Thoracic aorta (tissue), 2 donors: ENCODE measurements at regions not wholly inside any gene's neighbourhood (a gene's known extent, or its start where the extent isn't known, plus 50 kb on each side); places are given as distances from the start of the nearest gene placed in this dataset.

ENCODE experiments used
- ATAC-seq: fragments of 150-250 bp; one replicate; pipeline ENCODE4 v1.8.0; 2017; ENCODE audit warnings: low read depth; ENCODE audit not compliant: insufficient number of reproducible peaks, low FRiP score
- DNase-seq: peaks from one replicate; pipeline ENCODE4 v3.0.0-alpha.2; 2020; ENCODE audit warnings: low spot score
- H3K27ac ChIP-seq, 2 donors: fragments of 200-600 bp; sonication (generic); 1 replicate in 1 of 2; 2 replicates in 1 of 2; pipeline ENCODE4 v1.5.1; 2016; ENCODE audit warnings: mild to moderate bottlenecking in 2 of 2, moderate library complexity in 2 of 2
- H3K27me3 ChIP-seq: fragments of 200-600 bp; sonication (generic); replicated peaks from 2 replicates; pipeline ENCODE4 v1.6.0; 2016; ENCODE audit warnings: mild to moderate bottlenecking; ENCODE audit not compliant: insufficient read depth
- H3K36me3 ChIP-seq: fragments of 200-600 bp; sonication (generic); one replicate; pipeline ENCODE4 v1.5.1; 2016
- H3K4me1 ChIP-seq, 2 donors: fragments of 200-600 bp; sonication (generic); 1 replicate in 1 of 2; 2 replicates in 1 of 2; pipeline versions ENCODE4 v1.5.1 to v1.6.0; 2016; ENCODE audit warnings: low read depth in 2 of 2, mild to moderate bottlenecking in 1 of 2; ENCODE audit not compliant: control insufficient read depth in 1 of 2
- H3K4me3 ChIP-seq: fragments of 200-600 bp; sonication (generic); 2 replicates; pipeline ENCODE4 v1.5.1; 2016; ENCODE audit warnings: mild to moderate bottlenecking
- H3K9me3 ChIP-seq: fragments of 200-600 bp; sonication (generic); 2 replicates; pipeline ENCODE4 v1.5.1; 2016
- TF ChIP-seq, protein P1 (sequence below): fragments of 200-600 bp; sonication (generic); IDR thresholded peaks from one replicate; pipeline ENCODE4 v1.5.1; 2019; ENCODE audit warnings: antibody characterized with exemption

DNA sequence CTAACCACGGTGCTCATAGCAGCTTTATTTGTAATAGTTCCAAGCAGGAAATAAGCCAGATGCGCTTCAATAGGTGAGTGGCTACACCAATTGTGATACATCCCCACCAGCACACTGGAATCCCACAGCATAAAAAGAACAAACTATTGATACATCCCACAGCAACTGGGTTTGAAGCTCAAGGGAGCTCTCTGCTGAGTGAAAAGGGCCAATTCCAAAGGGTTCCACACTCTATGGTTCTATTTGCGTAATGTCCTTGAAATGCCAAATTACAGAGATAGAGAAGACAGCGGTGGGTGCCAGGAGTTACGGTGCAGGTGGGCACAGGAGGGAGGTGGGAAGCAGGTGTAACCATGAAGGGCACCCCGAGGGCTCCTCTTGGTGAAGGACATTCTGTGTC, 155.3 kb upstream of the PPP1R26 start:
- H3K4me3 ChIP-seq: no peak overlapping the region
- DNase-seq (no peak), ATAC-seq (no peak)
- H3K9me3 ChIP-seq: no peaks in the 10 kb centered on the region
- no peak overlapping the region for H3K27ac ChIP-seq
- TF ChIP-seq, protein P1, sequence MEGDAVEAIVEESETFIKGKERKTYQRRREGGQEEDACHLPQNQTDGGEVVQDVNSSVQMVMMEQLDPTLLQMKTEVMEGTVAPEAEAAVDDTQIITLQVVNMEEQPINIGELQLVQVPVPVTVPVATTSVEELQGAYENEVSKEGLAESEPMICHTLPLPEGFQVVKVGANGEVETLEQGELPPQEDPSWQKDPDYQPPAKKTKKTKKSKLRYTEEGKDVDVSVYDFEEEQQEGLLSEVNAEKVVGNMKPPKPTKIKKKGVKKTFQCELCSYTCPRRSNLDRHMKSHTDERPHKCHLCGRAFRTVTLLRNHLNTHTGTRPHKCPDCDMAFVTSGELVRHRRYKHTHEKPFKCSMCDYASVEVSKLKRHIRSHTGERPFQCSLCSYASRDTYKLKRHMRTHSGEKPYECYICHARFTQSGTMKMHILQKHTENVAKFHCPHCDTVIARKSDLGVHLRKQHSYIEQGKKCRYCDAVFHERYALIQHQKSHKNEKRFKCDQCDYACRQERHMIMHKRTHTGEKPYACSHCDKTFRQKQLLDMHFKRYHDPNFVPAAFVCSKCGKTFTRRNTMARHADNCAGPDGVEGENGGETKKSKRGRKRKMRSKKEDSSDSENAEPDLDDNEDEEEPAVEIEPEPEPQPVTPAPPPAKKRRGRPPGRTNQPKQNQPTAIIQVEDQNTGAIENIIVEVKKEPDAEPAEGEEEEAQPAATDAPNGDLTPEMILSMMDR: no peak
- no peaks in the 10 kb centered on the region for H3K36me3 ChIP-seq
- H3K4me1 ChIP-seq: no peaks in the 10 kb centered on the region
- no peaks in the 10 kb centered on the region for H3K27me3 ChIP-seq

DNA sequence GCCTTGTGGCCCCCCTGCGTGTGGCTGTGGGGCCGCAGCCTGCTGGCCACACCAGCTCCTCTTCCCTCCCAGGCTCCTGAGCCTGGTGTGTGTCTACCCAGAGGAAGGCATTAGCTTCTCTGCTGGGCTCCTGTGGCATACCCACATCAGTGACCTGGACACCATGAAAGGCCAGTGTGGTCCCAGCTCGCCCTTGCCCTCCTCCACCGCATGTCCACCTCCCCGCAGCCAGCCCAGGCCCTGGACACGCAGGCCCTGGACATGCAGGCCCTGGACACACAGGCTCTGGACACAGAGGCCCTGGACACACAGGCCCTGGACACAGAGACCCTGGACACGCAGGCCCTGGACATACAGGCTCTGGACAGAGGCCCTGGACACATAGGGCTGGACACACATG, 153.4 kb upstream of the PPP1R26 start:
- TF ChIP-seq, protein P1: no peak
- ATAC-seq (no peak), DNase-seq (no peak)
- no peaks in the 10 kb centered on the region for H3K27me3 ChIP-seq
- H3K4me3 ChIP-seq: no peak overlapping the region
- H3K4me1 ChIP-seq: no peaks in the 10 kb centered on the region
- H3K36me3 ChIP-seq: no peaks in the 10 kb centered on the region
- no peak overlapping the region for H3K27ac ChIP-seq
- no peaks in the 10 kb centered on the region for H3K9me3 ChIP-seq

DNA sequence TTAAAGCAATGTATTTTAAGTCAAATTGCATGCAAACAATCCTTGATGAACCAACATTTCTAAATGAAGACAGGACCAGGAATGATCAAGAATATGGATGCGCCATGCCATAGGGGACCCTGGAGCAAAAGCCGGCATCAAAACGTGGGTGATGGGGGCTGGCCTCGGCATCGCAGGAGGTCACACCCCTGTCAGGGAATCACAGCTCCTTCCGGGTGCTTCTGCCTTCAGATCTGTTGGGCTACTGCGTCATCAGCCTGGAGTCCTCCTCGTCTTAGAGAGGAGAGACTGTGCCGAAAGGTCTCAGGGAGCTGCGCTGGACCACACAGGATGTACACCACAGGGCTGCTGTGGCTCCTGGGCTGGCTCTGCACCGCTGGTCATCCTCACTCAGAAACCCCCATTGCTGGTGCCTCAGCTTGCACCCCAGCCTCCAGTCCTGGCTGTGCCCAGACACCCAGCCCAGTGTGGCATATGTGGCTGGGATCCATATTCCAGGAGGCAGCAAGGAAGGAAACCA, 152.9 kb upstream of the PPP1R26 start:
- no peak for DNase-seq
- H3K9me3 ChIP-seq: no peaks in the 10 kb centered on the region
- TF ChIP-seq, protein P1: no peak
- no peaks in the 10 kb centered on the region for H3K4me1 ChIP-seq
- no peaks in the 10 kb centered on the region for H3K36me3 ChIP-seq
- H3K27me3 ChIP-seq: no peaks in the 10 kb centered on the region
- no peak overlapping the region for H3K27ac ChIP-seq
- no peak for ATAC-seq
- H3K4me3 ChIP-seq: no peak overlapping the region

DNA sequence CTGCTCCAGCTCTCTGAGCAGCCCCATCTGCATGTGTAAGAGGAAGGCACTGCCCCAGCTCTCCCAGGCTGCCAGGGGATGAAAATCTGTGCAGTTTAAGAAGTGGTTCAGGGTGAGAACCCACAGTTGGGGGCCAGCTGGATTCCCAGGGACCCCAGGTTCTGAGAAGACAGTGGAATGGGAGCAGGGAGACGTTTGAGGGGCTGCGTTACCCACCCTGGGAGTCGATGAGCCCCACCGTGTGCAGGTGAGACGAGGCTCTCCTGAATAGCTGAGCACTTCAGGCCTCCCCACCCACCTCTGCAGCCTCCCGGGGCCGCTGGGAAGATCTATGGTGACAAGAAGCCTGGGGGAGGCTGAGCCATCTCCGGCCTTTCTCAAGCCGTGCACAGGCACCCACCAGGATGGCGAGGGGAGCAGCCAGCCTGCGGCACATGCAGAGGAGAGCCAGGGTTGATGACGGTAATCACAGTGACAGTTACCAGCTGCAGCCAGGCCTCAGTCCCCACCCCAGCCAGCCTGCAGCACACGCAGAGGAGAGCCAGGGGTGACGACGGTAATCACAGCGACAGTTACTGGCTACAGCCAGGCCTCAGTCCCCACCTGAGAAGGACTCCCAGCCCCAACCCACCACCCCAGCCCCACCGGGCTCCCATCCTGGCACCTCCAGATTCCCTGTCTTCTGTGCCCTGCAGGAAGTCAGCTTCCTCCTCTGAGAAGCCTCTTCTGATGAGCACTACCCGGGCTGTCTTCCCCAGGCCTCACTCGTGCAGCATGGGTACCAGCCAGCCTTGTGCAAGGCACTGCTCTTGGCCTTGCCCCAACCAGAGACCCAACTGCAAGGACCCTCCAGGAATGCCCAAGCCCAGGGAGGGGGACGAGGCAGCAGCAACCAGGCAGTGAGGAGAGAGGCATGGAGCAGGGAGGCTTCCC, 150.8 kb upstream of the PPP1R26 start:
- no peak overlapping the region for H3K4me3 ChIP-seq
- H3K27ac ChIP-seq: no peak overlapping the region
- TF ChIP-seq, protein P1: no peak
- ATAC-seq (no peak), DNase-seq (no peak)
- no peaks in the 10 kb centered on the region for H3K36me3 ChIP-seq
- H3K27me3 ChIP-seq: no peaks in the 10 kb centered on the region
- no peaks in the 10 kb centered on the region for H3K9me3 ChIP-seq
- H3K4me1 ChIP-seq: no peaks in the 10 kb centered on the region

DNA sequence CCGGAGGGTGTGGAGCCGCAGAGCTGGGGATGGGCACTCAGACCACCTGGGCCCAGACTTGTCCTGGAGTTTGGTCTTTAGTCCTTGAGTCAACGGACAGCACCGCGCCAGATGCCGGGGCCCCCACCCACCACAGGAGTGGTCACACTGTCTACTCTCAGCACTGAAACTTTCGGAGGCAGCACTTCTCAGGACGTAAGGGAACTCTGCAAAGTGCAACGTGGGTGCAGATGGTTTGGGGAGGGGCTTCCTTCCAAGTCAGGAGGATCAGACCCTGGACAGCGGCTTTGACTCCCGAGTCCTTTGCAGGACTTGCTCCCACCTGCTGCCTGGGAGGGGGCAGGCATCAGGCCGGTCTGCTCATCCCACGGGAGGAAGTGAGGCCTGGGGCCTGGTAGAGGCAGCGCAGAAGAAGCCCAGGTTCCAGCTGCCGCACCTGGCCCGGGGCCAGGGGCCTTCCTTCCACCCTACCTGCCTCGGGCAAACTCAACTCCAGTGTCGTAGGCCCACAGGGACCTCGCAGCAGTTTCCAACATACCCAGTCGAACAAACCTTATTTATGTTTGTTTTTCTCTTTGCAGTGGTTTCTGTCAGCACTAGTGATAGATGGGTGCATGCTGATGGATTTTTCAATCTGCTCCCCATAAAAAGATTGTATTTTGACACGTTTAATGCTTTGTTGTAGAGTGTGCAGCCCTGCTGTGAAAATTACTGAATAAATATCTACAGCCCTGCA, 149.8 kb upstream of the PPP1R26 start:
- H3K4me1 ChIP-seq: no peaks in the 10 kb centered on the region
- no peak for ATAC-seq
- no peak for DNase-seq
- H3K36me3 ChIP-seq: no peaks in the 10 kb centered on the region
- H3K4me3 ChIP-seq: no peak overlapping the region
- H3K9me3 ChIP-seq: no peaks in the 10 kb centered on the region
- H3K27me3 ChIP-seq: no peaks in the 10 kb centered on the region
- TF ChIP-seq, protein P1: no peak
- no peak overlapping the region for H3K27ac ChIP-seq
